ENCODE measurements at regions not wholly inside any gene's neighbourhood (a gene's known extent, or its start where the extent isn't known, plus 50 kb on each side); places are given as distances from the start of the nearest gene placed in this dataset.
"Not testable (repeated sequence)": the region's sequence is repeated elsewhere in the genome, so short reads cannot be mapped to it uniquely, and the experiment has no call there.

GRCh38 chr21:28523367-28523766, 469.3 kb downstream of the LTN1 start:
- DNase-seq (ENCODE audit: low read depth), result no peak

GRCh38 chr21:28522014-28522799, 470.5 kb downstream of the LTN1 start:
- no peak for DNase-seq (ENCODE audit: low read depth)

GRCh38 chr21:28518630-28519029, 474.0 kb downstream of the LTN1 start:
- DNase-seq (ENCODE audit: low read depth), result no peak

DNA sequence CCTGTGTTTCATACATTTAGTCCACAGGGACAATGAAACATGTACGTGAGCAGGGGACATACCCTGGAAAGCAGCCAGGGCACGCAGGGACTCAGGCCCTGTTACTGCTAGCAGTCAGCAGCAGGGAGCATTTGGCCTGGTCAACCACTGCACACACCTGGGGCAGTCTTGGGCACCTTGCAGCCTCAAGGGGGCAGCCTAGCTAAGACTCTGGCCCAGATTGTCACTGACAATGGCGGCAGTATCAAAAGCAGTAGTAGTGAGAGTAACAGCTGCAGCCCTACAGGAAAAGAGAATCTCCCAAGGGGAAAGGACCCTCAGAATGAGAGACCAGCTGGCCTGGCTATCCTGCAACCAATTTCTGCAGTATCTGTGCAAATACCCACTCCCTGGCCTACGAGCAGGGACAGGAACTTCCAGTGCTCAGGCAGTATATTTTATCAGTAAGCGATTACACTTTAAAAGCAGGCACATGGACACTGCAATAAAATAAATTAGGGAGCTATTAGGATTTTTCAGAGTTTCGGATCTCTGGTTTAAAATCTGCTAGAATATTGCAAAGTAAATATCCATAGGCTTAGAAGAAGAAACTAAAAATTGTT, 475.6 kb downstream of the LTN1 start:
- DNase-seq (ENCODE audit: low read depth), result peak; percentile 21

GRCh38 chr21:28516021-28516420, 476.7 kb downstream of the LTN1 start:
- DNase-seq (ENCODE audit: low read depth), result no peak

- DNase-seq (ENCODE audit: low read depth), result no peak
Measured at GRCh38 chr21:28513428-28513827, 479.2 kb downstream of the LTN1 start.

DNA sequence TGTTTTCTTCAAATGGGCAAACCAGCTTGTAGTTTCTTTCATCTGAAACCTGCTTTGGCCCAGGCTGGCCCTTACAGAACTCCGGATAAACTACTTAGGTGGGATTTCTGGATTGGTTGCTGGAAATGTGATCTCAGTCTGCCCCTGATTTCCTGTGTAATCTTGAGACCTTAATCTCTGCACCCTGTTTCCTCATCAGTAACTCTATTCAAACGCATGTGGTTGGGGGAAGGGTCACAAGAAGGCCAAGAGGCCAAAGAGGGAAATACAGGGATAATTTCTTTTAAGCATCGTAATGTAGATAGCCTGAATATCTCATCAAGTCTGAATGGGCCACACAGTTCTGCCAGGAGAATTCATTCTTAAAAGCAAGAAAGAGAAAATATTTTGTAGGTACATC, 483.6 kb downstream of the LTN1 start:
- no peak for DNase-seq (ENCODE audit: low read depth)

- DNase-seq (ENCODE audit: low read depth), result no peak
Measured at GRCh38 chr21:28508126-28508525, 484.6 kb downstream of the LTN1 start.

GRCh38 chr21:28496517-28496916, 496.2 kb downstream of the LTN1 start:
- DNase-seq (ENCODE audit: low read depth), result no peak

- no peak for DNase-seq (ENCODE audit: low read depth)
Measured at GRCh38 chr21:28492127-28492526, 500.6 kb downstream of the LTN1 start.

DNA sequence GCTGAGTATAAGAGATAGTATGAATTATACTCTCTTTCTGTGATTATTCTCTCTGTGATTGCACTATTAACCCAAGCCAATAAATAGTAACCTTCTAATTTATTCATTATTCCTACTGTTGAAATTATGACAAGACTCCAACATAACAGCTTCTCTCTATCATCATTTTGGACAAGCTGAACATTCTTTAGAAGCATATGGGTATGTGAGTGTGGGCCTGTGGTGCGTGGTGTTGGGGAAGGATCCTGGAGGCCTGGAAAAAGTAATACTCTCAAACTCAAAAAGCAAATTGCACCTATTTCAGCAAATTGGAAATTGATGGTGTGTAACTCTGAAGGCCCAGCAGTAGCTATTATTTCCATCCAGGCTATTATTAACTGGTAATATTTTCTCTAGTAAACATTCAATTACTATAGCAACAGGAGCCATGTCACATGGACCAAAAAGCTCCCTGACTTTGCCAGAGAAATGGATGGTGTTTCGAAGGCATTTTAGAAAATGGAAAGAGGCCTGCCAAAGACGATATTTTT, 502.8 kb downstream of the LTN1 start:
- no peak for DNase-seq (ENCODE audit: low read depth)

DNA sequence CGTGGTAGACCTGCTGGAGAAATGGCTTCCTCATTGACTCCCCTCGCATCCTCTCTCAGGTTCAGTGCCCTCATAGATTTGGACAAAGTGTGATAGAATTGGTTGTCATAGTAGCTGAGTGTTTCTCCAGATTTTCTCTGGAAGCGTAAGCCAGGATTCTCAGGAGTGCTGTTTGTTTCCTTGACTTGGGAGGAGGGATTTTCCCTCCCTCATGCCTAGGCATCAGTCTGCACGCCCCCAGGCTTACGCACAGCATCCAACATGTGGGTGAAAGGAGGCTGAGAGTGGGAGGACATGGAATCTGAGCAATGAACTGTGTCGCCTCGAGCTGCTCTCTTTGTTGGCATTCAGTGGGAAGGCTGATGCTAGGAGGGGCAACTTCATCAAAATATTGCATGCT, 503.5 kb downstream of the LTN1 start:
- DNase-seq (ENCODE audit: low read depth), result no peak

DNA sequence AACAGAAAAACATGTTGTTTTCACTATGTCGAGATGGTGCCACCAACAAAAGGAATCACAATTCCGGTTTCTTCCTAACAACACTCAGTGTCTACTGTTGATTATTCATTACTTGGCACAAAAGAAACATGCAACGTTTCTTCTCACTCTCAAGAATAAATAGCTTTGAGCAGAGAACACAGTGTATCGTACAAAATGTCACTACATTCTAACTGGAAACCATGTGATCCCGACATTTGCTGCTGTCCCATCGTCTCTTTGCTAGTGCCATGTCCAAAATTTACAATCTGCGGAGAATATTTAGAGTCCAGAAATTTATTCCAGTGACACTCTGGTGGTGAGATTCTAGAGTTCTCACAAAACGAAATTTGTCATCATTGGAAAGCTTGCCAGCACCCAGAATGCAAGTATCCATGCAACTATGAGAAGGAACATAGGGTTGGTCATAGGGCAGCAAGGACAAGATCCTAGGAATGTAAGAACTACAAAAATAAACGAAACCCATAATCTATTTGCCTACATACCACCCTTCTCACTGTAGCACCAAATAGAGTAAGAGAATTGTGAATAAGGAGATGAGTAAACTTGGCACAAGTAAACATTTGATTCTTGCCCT, 505.1 kb downstream of the LTN1 start:
- DNase-seq (ENCODE audit: low read depth), result no peak

- no peak for DNase-seq (ENCODE audit: low read depth)
Measured at GRCh38 chr21:28485301-28486022, 507.2 kb downstream of the LTN1 start.

GRCh38 chr21:28483301-28484035, 509.2 kb downstream of the LTN1 start:
- no peak for DNase-seq (ENCODE audit: low read depth)

DNA sequence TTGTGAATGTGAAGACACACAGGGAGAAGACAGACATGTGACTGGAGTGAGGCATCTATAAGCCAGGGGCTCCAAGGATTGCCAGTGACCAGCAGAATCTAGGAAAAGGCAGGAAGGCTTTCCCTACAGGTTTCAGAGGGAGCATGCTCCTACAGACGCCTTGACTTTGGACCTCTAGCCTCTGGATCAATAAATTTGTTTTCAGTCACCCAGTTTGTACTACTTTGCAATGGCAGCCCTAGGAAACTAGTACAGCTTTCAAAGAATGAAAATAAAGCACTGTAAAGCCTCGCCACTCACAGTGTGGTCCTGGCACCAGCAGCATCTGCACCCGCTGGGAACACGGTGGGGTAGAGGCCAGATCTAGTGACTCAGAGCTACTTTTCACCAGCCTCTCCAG, 510.0 kb downstream of the LTN1 start:
- no peak for DNase-seq (ENCODE audit: low read depth)

GRCh38 chr21:28480470-28480869, 512.2 kb downstream of the LTN1 start:
- DNase-seq (ENCODE audit: low read depth), result no peak

GRCh38 chr21:28473530-28474220, 519.0 kb downstream of the LTN1 start:
- no peak for DNase-seq (ENCODE audit: low read depth)

DNA sequence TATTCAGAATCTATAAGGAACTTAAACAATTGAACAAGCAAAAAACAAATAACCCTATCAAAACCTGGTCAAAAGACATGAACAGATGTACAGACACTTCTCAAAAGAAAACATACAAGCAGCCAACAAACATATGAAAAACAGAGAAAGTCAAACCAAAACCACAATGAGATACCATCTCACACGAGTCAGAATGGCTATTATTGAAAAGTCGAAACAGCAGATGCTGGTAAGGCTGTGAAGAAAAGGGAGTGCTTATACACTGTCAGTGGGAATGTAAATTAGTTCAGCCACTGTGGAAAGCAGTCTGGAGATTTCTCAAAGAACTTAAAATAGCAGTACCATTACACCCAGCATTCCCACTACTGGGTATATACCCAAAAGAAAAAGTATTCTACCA, 520.1 kb downstream of the LTN1 start:
- not testable (repeated sequence) for DNase-seq (ENCODE audit: low read depth)

DNA sequence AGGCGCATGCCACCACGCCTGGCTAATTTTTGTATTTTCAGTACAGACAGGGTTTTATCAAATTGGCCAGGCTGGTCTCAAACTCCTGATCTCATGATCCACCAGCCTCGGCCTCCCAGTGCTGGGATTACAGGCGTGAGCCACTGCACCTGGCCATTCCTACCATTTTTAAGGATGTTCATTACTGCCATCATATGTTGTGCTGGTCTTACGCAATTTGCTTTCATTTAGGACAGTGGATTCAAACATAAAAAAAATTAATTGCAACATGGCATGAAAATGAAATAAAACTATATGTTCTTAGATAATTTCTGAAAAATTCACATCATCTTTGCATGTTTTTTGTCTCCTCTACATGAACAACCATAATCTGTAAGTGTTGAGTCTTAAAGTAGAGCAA, 527.7 kb downstream of the LTN1 start:
- DNase-seq (ENCODE audit: low read depth), result no peak

GRCh38 chr21:28464095-28464494, 528.6 kb downstream of the LTN1 start:
- no peak for DNase-seq (ENCODE audit: low read depth)

Measured in activated T-helper 9 cell treated with anti-CD3 and anti-CD28 coated beads, Interleukin-2, amount 50 U/mL, for 16 hours (primary cell).